Esophagus muscularis mucosa (tissue), 4 donors: ENCODE measurements at regions not wholly inside any gene's neighbourhood (a gene's known extent, or its start where the extent isn't known, plus 50 kb on each side); places are given as distances from the start of the nearest gene placed in this dataset.

Source experiments
- DNase-seq: peaks from one replicate; pipeline ENCODE4 v3.0.0-alpha.2; 2017; ENCODE audit errors: extremely low spot score
- H3K27ac ChIP-seq, 4 donors: fragments of 200-600 bp; sonication (generic); replicated peaks in 1 of 4; 1 replicate in 3 of 4; 2 replicates in 1 of 4; pipeline ENCODE4 v1.5.1; 2016 to 2019; ENCODE audit warnings: mild to moderate bottlenecking in 1 of 4
- H3K27me3 ChIP-seq, 4 donors: fragments of 200-600 bp; sonication (generic); one replicate each; pipeline versions ENCODE4 v1.5.1 to v1.6.0; 2016 to 2019
- H3K36me3 ChIP-seq, 4 donors: fragments of 200-600 bp; sonication (generic); one replicate each; pipeline ENCODE4 v1.5.1; 2016 to 2019
- H3K4me1 ChIP-seq, 4 donors: fragments of 200-600 bp; sonication (generic); one replicate each; pipeline ENCODE4 v1.5.1; 2016 to 2019
- H3K4me3 ChIP-seq, 4 donors: fragments of 200-600 bp; sonication (generic); 1 replicate in 2 of 4; 2 replicates in 2 of 4; pipeline ENCODE4 v1.5.1; 2016 to 2019; ENCODE audit warnings: mild to moderate bottlenecking in 4 of 4, moderate library complexity in 1 of 4
- H3K9me3 ChIP-seq, 4 donors: fragments of 200-600 bp; sonication (generic); 1 replicate in 3 of 4; 2 replicates in 1 of 4; pipeline ENCODE4 v1.5.1; 2016 to 2019
- CTCF ChIP-seq, 3 experiments: fragments of 200-600 bp in 2 of 3; fragments of 450-650 bp in 1 of 3; sonication (generic) in 2 of 3; IDR thresholded peaks; one replicate each; pipeline ENCODE4 v1.5.1; 2017 to 2019; ENCODE audit warnings: antibody characterized with exemption in 3 of 3, mild to moderate bottlenecking in 2 of 3, moderate library complexity in 1 of 3
- EP300 ChIP-seq: sonication (generic); formaldehyde crosslinking; IDR thresholded peaks from one replicate; pipeline ENCODE4 v1.6.1; 2017; ENCODE audit warnings: antibody characterized with exemption
- POLR2A ChIP-seq: fragments of 450-650 bp; IDR thresholded peaks from one replicate; pipeline ENCODE4 v1.6.1; 2017; ENCODE audit warnings: antibody characterized with exemption, moderate library complexity, mild to moderate bottlenecking, low read depth
- POLR2AphosphoS5 ChIP-seq, 2 donors: sonication (generic); formaldehyde crosslinking; IDR thresholded peaks; one replicate each; pipeline ENCODE4 v1.6.1; 2017; ENCODE audit warnings: antibody characterized with exemption in 2 of 2
- WGBS: methylation state at CpG from one replicate; pipeline ENCODE4 v1.1.5; 2018; 5-methylcytosine and 5-hydroxymethylcytosine counted together
- intact Hi-C: fragments of 100-400 bp; cut with DNase I; formaldehyde crosslinking; loops from one replicate; pipeline ENCODE4 v1.15.1; 2023

- no peaks in the 10 kb centered on the region for H3K27me3 ChIP-seq
- WGBS, result 73% methylated on average over 3 of the region's 3 CpGs
- no peaks in the 10 kb centered on the region for H3K4me1 ChIP-seq
- no peak overlapping the region for H3K27ac ChIP-seq
- TF ChIP-seq POLR2AphosphoS5 (IDR thresholded peaks at IDR 0.05), result no peak
- no peak for TF ChIP-seq POLR2A
- no peak for TF ChIP-seq CTCF (IDR thresholded peaks at IDR 0.05)
- TF ChIP-seq EP300, result no peak
- H3K9me3 ChIP-seq, result no peaks in the 10 kb centered on the region
- intact Hi-C loops, result no loop called here
- H3K36me3 ChIP-seq, result no peaks in the 10 kb centered on the region
- no peak for DNase-seq
- no peak overlapping the region for H3K4me3 ChIP-seq
Observed at GRCh38 chr6:55023230-55023629, 151.1 kb upstream of the HCRTR2 start.

- Histone ChIP-seq H3K27ac (no peak overlapping the region), H3K27me3 (no peaks in the 10 kb centered on the region), H3K4me1 (no peaks in the 10 kb centered on the region), H3K4me3 (no peak overlapping the region), H3K9me3 (peaks cover 0 to 9% (median 1%) of the 10 kb centered on the region in 4 donors), H3K36me3 (no peaks in the 10 kb centered on the region)
- no peak for TF ChIP-seq POLR2A
- intact Hi-C loops, result no loop called here
- no peak for DNase-seq
Observed at GRCh38 chr6:55033016-55033546, 141.2 kb upstream of the HCRTR2 start.

- Histone ChIP-seq H3K27ac (no peak overlapping the region), H3K36me3 (no peaks in the 10 kb centered on the region), H3K27me3 (no peaks in the 10 kb centered on the region), H3K9me3 (peaks cover 0 to 9% (median 1%) of the 10 kb centered on the region in 4 donors), H3K4me3 (no peak overlapping the region), H3K4me1 (no peaks in the 10 kb centered on the region)
- intact Hi-C loops, result no loop called here
- 72% methylated on average over 3 of the region's 3 CpGs for WGBS
- no peak for DNase-seq
- no peak for TF ChIP-seq POLR2A
- no peak for TF ChIP-seq POLR2AphosphoS5 (IDR thresholded peaks at IDR 0.05)
- no peak for TF ChIP-seq EP300
- no peak for TF ChIP-seq CTCF (IDR thresholded peaks at IDR 0.05)
Observed at GRCh38 chr6:55034752-55035151, 139.6 kb upstream of the HCRTR2 start.

- Histone ChIP-seq H3K4me3 (no peak overlapping the region), H3K4me1 (no peaks in the 10 kb centered on the region), H3K9me3 (peaks cover 0 to 3% (median 0%) of the 10 kb centered on the region in 4 donors), H3K36me3 (no peaks in the 10 kb centered on the region), H3K27me3 (no peaks in the 10 kb centered on the region), H3K27ac (no peak overlapping the region)
- DNase-seq, result no peak
- TF ChIP-seq POLR2A (no peak), CTCF (IDR thresholded peaks at IDR 0.05) (no peak), EP300 (no peak), POLR2AphosphoS5 (IDR thresholded peaks at IDR 0.05) (no peak)
- WGBS, result 78% methylated on average over 3 of the region's 3 CpGs
- intact Hi-C loops, result no loop called here
Observed at GRCh38 chr6:55040102-55040848, 134.0 kb upstream of the HCRTR2 start.

- H3K27ac ChIP-seq, result no peak overlapping the region
- 69% methylated on average over 4 of the region's 4 CpGs for WGBS
Observed at GRCh38 chr6:55046869-55047422, 127.4 kb upstream of the HCRTR2 start.

More at GRCh38 chr6:55046869-55047422, 127.4 kb upstream of the HCRTR2 start:
- intact Hi-C loops, result no loop called here
- Histone ChIP-seq H3K4me1 (no peaks in the 10 kb centered on the region), H3K36me3 (no peaks in the 10 kb centered on the region), H3K4me3 (no peak overlapping the region), H3K27me3 (no peaks in the 10 kb centered on the region), H3K9me3 (no peaks in the 10 kb centered on the region)
- TF ChIP-seq CTCF (IDR thresholded peaks at IDR 0.05) (no peak), POLR2A (no peak), EP300 (no peak), POLR2AphosphoS5 (IDR thresholded peaks at IDR 0.05) (no peak)
- DNase-seq, result no peak
